GM19463 (cell line): ENCODE measurements at regions not wholly inside any gene's neighbourhood (a gene's known extent, or its start where the extent isn't known, plus 50 kb on each side); places are given as distances from the start of the nearest gene placed in this dataset.

Experiments used
- ATAC-seq: cut with Tn5 transposase; IDR thresholded peaks from one replicate; pipeline ENCODE4 v1.9.1; 2021; ENCODE audit warnings: mild to moderate bottlenecking, moderate library complexity; ENCODE audit not compliant: unreplicated experiment

- ATAC-seq, result no peak
Measured at GRCh38 chr4:56099378-56099786, 150.6 kb downstream of the CEP135 start.

DNA sequence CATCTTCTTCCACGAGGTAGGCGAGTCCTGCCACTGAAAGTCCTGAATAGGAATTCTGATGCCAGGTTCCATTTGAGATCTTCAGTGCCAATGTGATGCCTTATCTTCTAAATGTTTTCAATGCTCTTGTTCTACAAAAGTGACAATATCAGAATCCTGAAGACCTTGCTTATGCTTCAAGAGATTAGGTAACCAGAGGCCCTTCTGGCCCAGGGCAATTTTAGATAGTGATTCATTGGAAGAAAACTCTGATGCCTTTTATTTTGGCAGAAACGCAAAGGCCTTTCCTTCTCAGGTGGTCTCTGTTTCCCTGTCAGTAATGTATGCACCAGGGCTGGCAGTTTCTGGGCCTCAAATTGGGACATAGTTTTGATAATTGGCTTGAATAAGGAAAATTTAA is 144.8 kb downstream of the CEP135 start:
- ATAC-seq, result no peak

DNA sequence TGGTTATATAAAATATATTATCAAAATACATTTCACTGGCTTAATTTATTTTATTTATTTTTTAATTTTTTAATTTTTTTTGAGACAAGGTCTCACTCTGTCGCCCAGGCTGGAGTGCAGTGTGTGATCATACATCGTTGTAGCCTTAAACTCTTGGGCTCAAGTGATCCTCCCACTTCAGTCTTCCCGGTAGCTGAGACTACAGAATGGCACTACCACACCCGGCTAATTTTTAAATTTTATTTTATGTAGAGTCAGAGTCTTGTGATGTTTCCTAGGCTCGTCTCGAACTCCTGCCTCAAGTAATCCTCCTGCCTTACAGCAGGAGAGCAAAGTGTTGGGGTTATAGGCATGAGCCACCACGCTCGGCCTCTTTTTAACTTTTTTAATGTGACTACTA is 143.8 kb downstream of the CEP135 start:
- ATAC-seq, result no peak

DNA sequence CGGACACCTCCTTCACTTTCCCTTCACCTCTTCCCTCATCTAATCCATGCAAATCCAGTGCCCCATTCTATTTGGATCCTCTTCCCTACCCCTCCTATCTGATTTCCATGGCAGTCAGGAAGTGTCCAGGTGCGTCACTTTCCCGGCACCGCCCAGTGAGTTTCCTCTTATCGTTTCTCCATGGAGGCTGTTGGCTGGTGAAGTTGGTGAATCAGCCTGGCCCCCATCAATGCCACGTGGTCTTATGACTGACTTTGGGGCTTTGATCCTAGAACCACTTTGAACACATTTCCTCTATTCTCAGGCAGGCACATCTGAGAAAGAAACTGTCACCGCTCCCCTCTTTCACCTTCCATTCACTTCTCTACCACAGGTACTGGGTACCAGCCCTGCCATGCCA is 137.8 kb downstream of the CEP135 start:
- no peak for ATAC-seq

- no peak for ATAC-seq
Measured at GRCh38 chr4:56086073-56086541, 137.4 kb downstream of the CEP135 start.

- ATAC-seq, result no peak
Measured at GRCh38 chr4:56085275-56085674, 136.5 kb downstream of the CEP135 start.

DNA sequence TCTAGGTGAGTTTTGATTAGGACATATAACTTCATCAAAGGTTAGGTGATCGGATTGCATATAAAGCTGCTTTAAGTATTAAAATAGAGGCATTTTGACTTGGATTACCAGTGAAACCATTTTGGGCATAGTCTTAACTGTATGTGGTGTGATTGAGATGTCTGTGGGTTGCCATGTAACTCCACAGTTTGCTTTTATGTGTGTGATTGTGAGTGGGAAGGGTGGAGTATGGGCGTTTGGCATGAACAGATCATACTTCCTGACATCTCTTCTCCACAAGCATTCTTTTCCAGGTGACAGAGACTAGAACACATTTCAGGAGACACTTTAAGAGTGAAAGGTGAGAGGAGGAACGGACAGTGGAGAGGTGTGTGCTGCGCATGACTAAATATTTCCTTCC is 136.1 kb downstream of the CEP135 start:
- ATAC-seq, result no peak
